HEK293T (cell line): ENCODE measurements at regions not wholly inside any gene's neighbourhood (a gene's known extent, or its start where the extent isn't known, plus 50 kb on each side); places are given as distances from the start of the nearest gene placed in this dataset.

ENCODE experiments used
- BHLHE40 ChIP-seq: fragments of 450-650 bp; IDR thresholded peaks from 2 replicates; pipeline ENCODE4 v1.6.1; 2016; ENCODE audit warnings: mild to moderate bottlenecking, moderate library complexity, borderline replicate concordance
- CTBP1 ChIP-seq: fragments of 450-650 bp; IDR thresholded peaks from 2 replicates; pipeline ENCODE4 v1.6.1; 2016; ENCODE audit warnings: borderline replicate concordance
- FOXK2 ChIP-seq: fragments of 450-650 bp; IDR thresholded peaks from 2 replicates; pipeline ENCODE4 v1.6.1; 2016; ENCODE audit warnings: mild to moderate bottlenecking
- FOXM1 ChIP-seq: fragments of 450-650 bp; IDR thresholded peaks from 2 replicates; pipeline ENCODE4 v1.6.1; 2017; ENCODE audit warnings: mild to moderate bottlenecking, borderline replicate concordance
- HDGF ChIP-seq: fragments of 450-650 bp; IDR thresholded peaks from 2 replicates; pipeline ENCODE4 v1.6.1; 2017; ENCODE audit warnings: antibody characterized with exemption, borderline replicate concordance
- NFRKB ChIP-seq: fragments of 450-650 bp; IDR thresholded peaks from 2 replicates; pipeline ENCODE4 v1.6.1; 2016; ENCODE audit warnings: mild to moderate bottlenecking, moderate library complexity
- PKNOX1 ChIP-seq: fragments of 450-650 bp; IDR thresholded peaks from 2 replicates; pipeline ENCODE4 v1.6.1; 2016
- SP1 ChIP-seq: fragments of 450-650 bp; IDR thresholded peaks from 2 replicates; pipeline ENCODE4 v1.6.1; 2017
- SUZ12 ChIP-seq: fragments of 450-650 bp; IDR thresholded peaks from 2 replicates; pipeline ENCODE4 v1.6.1; 2016; ENCODE audit warnings: mild to moderate bottlenecking
- TARDBP ChIP-seq: fragments of 450-650 bp; IDR thresholded peaks from 2 replicates; pipeline ENCODE4 v1.6.1; 2016
- ZNF384 ChIP-seq: fragments of 450-650 bp; IDR thresholded peaks from 2 replicates; pipeline ENCODE4 v1.6.1; 2016

GRCh38 chr13:47499358-47500150 lies 501.5 kb downstream of the SUCLA2 start:
- TF ChIP-seq PKNOX1 (peak; percentile 62), HDGF (no peak), ZNF384 (no peak), SP1 (no peak), FOXK2 (no peak), FOXM1 (no peak), SUZ12 (no peak), NFRKB (no peak), CTBP1 (no peak), BHLHE40 (no peak), TARDBP (no peak)
